ENCODE measurements at regions not wholly inside any gene's neighbourhood (a gene's known extent, or its start where the extent isn't known, plus 50 kb on each side); places are given as distances from the start of the nearest gene placed in this dataset.
"Not testable (repeated sequence)": the region's sequence is repeated elsewhere in the genome, so short reads cannot be mapped to it uniquely, and the experiment has no call there.

DNA sequence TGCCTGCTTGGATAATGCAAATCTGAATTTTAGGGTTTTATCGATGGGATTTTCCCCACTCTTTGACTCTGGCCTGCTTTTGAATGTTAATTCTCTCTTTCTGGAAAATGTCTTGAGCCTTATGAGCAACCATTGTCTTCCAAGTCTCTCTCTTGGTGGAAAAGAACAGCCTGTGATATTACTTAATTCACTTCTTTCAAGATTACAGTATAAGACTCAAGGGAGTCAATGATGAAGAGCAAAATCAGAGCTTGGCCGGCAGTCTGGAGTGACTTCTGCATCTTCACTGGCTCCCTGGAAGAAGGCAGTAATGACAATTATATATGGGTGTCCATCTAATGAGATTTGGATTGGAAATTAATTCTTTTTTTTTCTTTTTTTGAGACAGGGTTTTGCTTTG, 122.9 kb upstream of the ZEB2 start:
- H3K4me1 ChIP-seq (ENCODE audit: insufficient read depth, poor library complexity, severe bottlenecking): no peaks in the 10 kb centered on the region
- H3K27me3 ChIP-seq (ENCODE audit: insufficient read depth, poor library complexity, severe bottlenecking): no peaks in the 10 kb centered on the region
- ATAC-seq (ENCODE audit: low read depth) (no peak), DNase-seq (ENCODE audit: low spot score) (no peak)
- TF ChIP-seq, protein P1, sequence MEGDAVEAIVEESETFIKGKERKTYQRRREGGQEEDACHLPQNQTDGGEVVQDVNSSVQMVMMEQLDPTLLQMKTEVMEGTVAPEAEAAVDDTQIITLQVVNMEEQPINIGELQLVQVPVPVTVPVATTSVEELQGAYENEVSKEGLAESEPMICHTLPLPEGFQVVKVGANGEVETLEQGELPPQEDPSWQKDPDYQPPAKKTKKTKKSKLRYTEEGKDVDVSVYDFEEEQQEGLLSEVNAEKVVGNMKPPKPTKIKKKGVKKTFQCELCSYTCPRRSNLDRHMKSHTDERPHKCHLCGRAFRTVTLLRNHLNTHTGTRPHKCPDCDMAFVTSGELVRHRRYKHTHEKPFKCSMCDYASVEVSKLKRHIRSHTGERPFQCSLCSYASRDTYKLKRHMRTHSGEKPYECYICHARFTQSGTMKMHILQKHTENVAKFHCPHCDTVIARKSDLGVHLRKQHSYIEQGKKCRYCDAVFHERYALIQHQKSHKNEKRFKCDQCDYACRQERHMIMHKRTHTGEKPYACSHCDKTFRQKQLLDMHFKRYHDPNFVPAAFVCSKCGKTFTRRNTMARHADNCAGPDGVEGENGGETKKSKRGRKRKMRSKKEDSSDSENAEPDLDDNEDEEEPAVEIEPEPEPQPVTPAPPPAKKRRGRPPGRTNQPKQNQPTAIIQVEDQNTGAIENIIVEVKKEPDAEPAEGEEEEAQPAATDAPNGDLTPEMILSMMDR (IDR thresholded peaks at IDR 0.05; ENCODE audit: poor library complexity, severe bottlenecking): no peak
- no peaks in the 10 kb centered on the region for H3K36me3 ChIP-seq (ENCODE audit: low read depth)
- H3K4me3 ChIP-seq (ENCODE audit: severe bottlenecking): no peak overlapping the region
- H3K9me3 ChIP-seq (ENCODE audit: severe bottlenecking): no peaks in the 10 kb centered on the region
- H3K27ac ChIP-seq (ENCODE audit: poor library complexity, severe bottlenecking): no peak overlapping the region

DNA sequence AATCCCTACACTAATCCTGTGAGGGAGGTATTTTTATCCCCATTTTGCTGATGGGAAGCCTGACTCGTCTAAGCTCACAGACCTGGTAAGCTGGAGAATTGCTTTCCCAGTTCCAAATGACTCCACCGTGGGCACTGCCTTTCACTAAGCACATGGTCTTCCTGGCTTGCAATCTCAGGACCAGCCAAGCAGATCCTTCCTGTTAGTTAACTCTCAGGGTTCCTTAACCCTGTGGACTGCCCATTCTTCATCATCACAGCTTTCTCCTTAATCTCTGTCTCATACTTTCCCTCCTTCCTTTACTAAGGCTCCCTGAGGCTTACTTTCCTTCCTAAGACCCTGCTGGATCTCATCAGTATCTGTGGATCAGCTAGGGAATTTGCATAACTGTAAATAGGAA, 122.2 kb upstream of the ZEB2 start:
- Histone ChIP-seq H3K4me1 (ENCODE audit: insufficient read depth, poor library complexity, severe bottlenecking) (no peaks in the 10 kb centered on the region), H3K4me3 (ENCODE audit: severe bottlenecking) (no peak overlapping the region), H3K27me3 (ENCODE audit: insufficient read depth, poor library complexity, severe bottlenecking) (no peaks in the 10 kb centered on the region), H3K9me3 (ENCODE audit: severe bottlenecking) (no peaks in the 10 kb centered on the region), H3K36me3 (ENCODE audit: low read depth) (no peaks in the 10 kb centered on the region), H3K27ac (ENCODE audit: poor library complexity, severe bottlenecking) (no peak overlapping the region)
- DNase-seq (ENCODE audit: low spot score) (no peak), ATAC-seq (ENCODE audit: low read depth) (no peak)
- TF ChIP-seq, protein P1 (IDR thresholded peaks at IDR 0.05; ENCODE audit: poor library complexity, severe bottlenecking): no peak

DNA sequence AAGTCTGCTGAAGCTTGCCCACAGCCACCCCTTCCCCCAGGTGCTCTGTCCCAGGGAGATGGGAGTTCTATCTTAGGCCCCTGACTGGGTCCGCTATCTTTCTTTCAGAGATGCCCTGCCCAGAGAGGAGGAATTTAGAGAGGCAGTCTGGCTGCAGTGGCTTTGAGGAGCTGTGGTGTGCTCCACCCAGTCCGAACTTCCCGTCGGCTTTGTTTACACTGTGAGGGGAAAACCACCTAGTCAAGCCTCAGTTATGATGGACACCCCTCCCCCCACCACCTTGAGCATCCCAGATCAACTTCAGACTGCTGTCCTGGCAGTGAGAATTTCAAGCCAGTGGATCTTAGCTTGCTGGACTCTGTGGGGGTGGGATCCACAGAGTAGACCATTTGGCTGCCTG, 118.3 kb upstream of the ZEB2 start:
- H3K27ac ChIP-seq (ENCODE audit: poor library complexity, severe bottlenecking); ATAC-seq (ENCODE audit: low read depth); H3K27me3 ChIP-seq (ENCODE audit: insufficient read depth, poor library complexity, severe bottlenecking); DNase-seq (ENCODE audit: low spot score); H3K36me3 ChIP-seq (ENCODE audit: low read depth); H3K4me1 ChIP-seq (ENCODE audit: insufficient read depth, poor library complexity, severe bottlenecking); H3K4me3 ChIP-seq (ENCODE audit: severe bottlenecking); H3K9me3 ChIP-seq (ENCODE audit: severe bottlenecking): not testable (repeated sequence)

DNA sequence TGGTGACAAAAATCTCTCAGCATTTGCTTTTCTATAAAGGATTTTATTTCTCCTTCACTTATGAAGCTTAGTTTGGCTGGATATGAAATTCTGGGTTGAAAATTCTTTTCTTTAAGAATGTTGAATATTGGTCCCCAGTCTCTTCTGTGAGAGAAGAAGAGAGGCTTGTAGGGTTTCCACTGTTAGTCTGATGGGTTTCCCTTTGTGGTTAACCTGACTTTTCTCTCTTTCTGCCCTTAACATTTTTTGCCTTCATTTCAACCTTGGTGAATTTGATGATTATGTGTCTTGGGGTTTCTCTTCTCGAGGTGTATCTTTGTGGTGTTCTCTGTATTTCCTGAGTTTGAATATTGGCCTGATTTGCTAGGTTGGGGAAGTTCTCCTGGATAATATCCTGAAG, 116.9 kb upstream of the ZEB2 start:
- H3K27me3 ChIP-seq (ENCODE audit: insufficient read depth, poor library complexity, severe bottlenecking); H3K27ac ChIP-seq (ENCODE audit: poor library complexity, severe bottlenecking); H3K36me3 ChIP-seq (ENCODE audit: low read depth); H3K4me1 ChIP-seq (ENCODE audit: insufficient read depth, poor library complexity, severe bottlenecking); DNase-seq (ENCODE audit: low spot score); H3K4me3 ChIP-seq (ENCODE audit: severe bottlenecking); H3K9me3 ChIP-seq (ENCODE audit: severe bottlenecking); ATAC-seq (ENCODE audit: low read depth): not testable (repeated sequence)

DNA sequence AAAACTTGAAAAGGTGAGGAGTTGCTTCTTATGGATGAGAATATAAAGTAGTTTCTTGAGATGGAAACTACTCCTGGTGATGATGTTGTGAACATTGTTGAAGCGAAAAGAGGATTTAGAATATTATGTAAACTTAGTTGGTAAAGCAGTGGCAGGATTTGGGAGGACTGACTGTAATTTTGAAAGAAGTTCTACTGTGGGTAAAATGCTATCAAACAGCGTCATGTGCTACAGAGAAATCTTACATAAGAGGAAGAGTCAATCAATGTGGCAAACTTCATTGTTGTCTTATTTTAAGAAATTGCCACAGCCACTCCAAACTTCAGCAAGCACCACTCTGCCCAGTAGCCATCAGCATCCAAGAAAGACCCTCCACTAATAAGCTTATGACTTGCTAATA, 112.9 kb upstream of the ZEB2 start:
- TF ChIP-seq, protein P1 (IDR thresholded peaks at IDR 0.05; ENCODE audit: poor library complexity, severe bottlenecking): no peak
- no peaks in the 10 kb centered on the region for H3K36me3 ChIP-seq (ENCODE audit: low read depth)
- ATAC-seq (ENCODE audit: low read depth) (no peak), DNase-seq (ENCODE audit: low spot score) (no peak)
- H3K27me3 ChIP-seq (ENCODE audit: insufficient read depth, poor library complexity, severe bottlenecking): no peaks in the 10 kb centered on the region
- H3K9me3 ChIP-seq (ENCODE audit: severe bottlenecking): no peaks in the 10 kb centered on the region
- H3K4me1 ChIP-seq (ENCODE audit: insufficient read depth, poor library complexity, severe bottlenecking): no peaks in the 10 kb centered on the region
- H3K4me3 ChIP-seq (ENCODE audit: severe bottlenecking): no peak overlapping the region
- H3K27ac ChIP-seq (ENCODE audit: poor library complexity, severe bottlenecking): no peak overlapping the region

GRCh38 chr2:144631636-144632035, 111.7 kb upstream of the ZEB2 start:
- no peaks in the 10 kb centered on the region for H3K27me3 ChIP-seq (ENCODE audit: insufficient read depth, poor library complexity, severe bottlenecking)
- H3K9me3 ChIP-seq (ENCODE audit: severe bottlenecking): no peaks in the 10 kb centered on the region
- DNase-seq (ENCODE audit: low spot score) (no peak), ATAC-seq (ENCODE audit: low read depth) (no peak)
- no peaks in the 10 kb centered on the region for H3K4me1 ChIP-seq (ENCODE audit: insufficient read depth, poor library complexity, severe bottlenecking)
- H3K36me3 ChIP-seq (ENCODE audit: low read depth): no peaks in the 10 kb centered on the region
- TF ChIP-seq, protein P1 (IDR thresholded peaks at IDR 0.05; ENCODE audit: poor library complexity, severe bottlenecking): no peak
- H3K27ac ChIP-seq (ENCODE audit: poor library complexity, severe bottlenecking): no peak overlapping the region
- H3K4me3 ChIP-seq (ENCODE audit: severe bottlenecking): no peak overlapping the region

Data from RWPE2 (cell line).